K562 (cell line): ENCODE measurements at regions not wholly inside any gene's neighbourhood (a gene's known extent, or its start where the extent isn't known, plus 50 kb on each side); places are given as distances from the start of the nearest gene placed in this dataset.

Experiments
- ATAC-seq: fragments of 200-7000 bp; cut with Tn5 transposase; 3 replicates; pipeline ENCODE4 v1.9.1; 2020; ENCODE audit warnings: moderate library complexity
- BruUV-seq: library from RNA; stranded (reverse); fragments of 400-500 nt; replicated peaks from 2 replicates; lab custom pipeline; 2021; lab: Mats Ljungman, UMichigan
- CTCF ChIA-PET: fragments of 300-600 bp; formaldehyde crosslinking; extraction: SDS; loops from one replicate; lab custom pipeline; 2021; ENCODE audit warnings: low intra/inter-chr PET ratio; lab: Yijun Ruan, JAX
- POLR2A ChIA-PET: fragments of 300-600, 350-650 bp; sonication (Branson Sonifier 250); formaldehyde crosslinking; extraction: SDS; loops from one replicate; lab custom pipeline; 2021; ENCODE audit warnings: antibody characterized with exemption, inconsistent platforms; lab: Yijun Ruan, JAX
- DNase-seq, 4 experiments: peaks; one replicate each; pipeline versions ENCODE4 v3.0.0 to v3.0.0-alpha.2; 2011 to 2018; ENCODE audit warnings: low spot score in 3 of 4, mixed read lengths in 3 of 4; ENCODE audit errors: extremely low read depth in 1 of 4
- FAIRE-seq: peaks from 2 replicates; lab custom pipeline; 2011; peaks lifted over from hg19 to GRCh38; lab: Jason Lieb, UNC
- H2AFZ ChIP-seq: 2 replicates; pipeline ENCODE4 v1.6.0; 2011; ENCODE audit warnings: low read depth, low read length, control low read depth, inconsistent platforms
- H3K27ac ChIP-seq: fragments of 200-600 bp; 3 replicates; pipeline ENCODE4 v1.8.0; 2011; ENCODE audit warnings: low read depth, mild to moderate bottlenecking, control low read depth, inconsistent platforms, low read length, moderate library complexity, mixed read lengths; ENCODE audit errors: extremely low read depth
- H3K27me3 ChIP-seq, 2 experiments: fragments of 300-600 bp in 1 of 2; 2 replicates in 1 of 2; 3 replicates in 1 of 2; pipeline versions ENCODE4 v1.6.0 to v1.8.0; 2011; ENCODE audit warnings: inconsistent platforms in 2 of 2, low read length in 2 of 2, mild to moderate bottlenecking in 1 of 2, mixed read lengths in 1 of 2, moderate library complexity in 1 of 2; ENCODE audit not compliant: control insufficient read depth in 2 of 2, insufficient read depth in 2 of 2
- H3K36me3 ChIP-seq: fragments of 300-600 bp; 3 replicates; pipeline ENCODE4 v1.8.0; 2011; ENCODE audit warnings: mild to moderate bottlenecking, low read length, inconsistent platforms; ENCODE audit not compliant: control insufficient read depth, insufficient read depth
- H3K4me1 ChIP-seq, 2 experiments: fragments of 200-600 bp in 1 of 2; replicated peaks in 1 of 2; 2 replicates in 1 of 2; 3 replicates in 1 of 2; pipeline versions ENCODE4 v1.5.1 to v1.8.0; 2011; ENCODE audit warnings: inconsistent platforms in 2 of 2, low read length in 2 of 2, mild to moderate bottlenecking in 1 of 2, mixed read lengths in 1 of 2, moderate library complexity in 1 of 2; ENCODE audit not compliant: control insufficient read depth in 2 of 2, insufficient read depth in 2 of 2
- H3K4me2 ChIP-seq: 2 replicates; pipeline ENCODE4 v1.6.1; 2011; ENCODE audit warnings: low read length, control low read depth, inconsistent platforms, mixed read lengths; ENCODE audit not compliant: insufficient read depth
- H3K4me3 ChIP-seq: fragments of 200-600 bp; sonication (generic), shearing (Covaris generic); 2 replicates; pipeline ENCODE4 v1.5.1; 2016; ENCODE audit warnings: control low read depth, inconsistent platforms
- H3K79me2 ChIP-seq: fragments of 200-600 bp; 3 replicates; pipeline ENCODE4 v1.8.0; 2011; ENCODE audit warnings: low read length, inconsistent platforms; ENCODE audit not compliant: control insufficient read depth, insufficient read depth
- H3K9ac ChIP-seq, 2 experiments: 2 replicates each; pipeline versions ENCODE4 v1.6.0 to v1.6.1; 2011; ENCODE audit warnings: low read depth in 2 of 2, low read length in 2 of 2, control low read depth in 1 of 2, inconsistent platforms in 1 of 2, mild to moderate bottlenecking in 1 of 2, mixed read lengths in 1 of 2; ENCODE audit not compliant: insufficient read depth in 1 of 2
- H3K9me1 ChIP-seq: one replicate; pipeline ENCODE4 v1.6.0; 2011; ENCODE audit warnings: inconsistent platforms, mild to moderate bottlenecking, low read length, moderate library complexity; ENCODE audit not compliant: control insufficient read depth, insufficient read depth
- H3K9me3 ChIP-seq: replicated peaks from 2 replicates; pipeline ENCODE4 v1.5.1; 2011; ENCODE audit warnings: low read depth, low read length, inconsistent platforms; ENCODE audit not compliant: control insufficient read depth, insufficient read depth
- H4K20me1 ChIP-seq: replicated peaks from 2 replicates; pipeline ENCODE4 v1.6.1; 2011; ENCODE audit warnings: low read length, inconsistent platforms, mixed read lengths; ENCODE audit not compliant: control insufficient read depth, insufficient read depth
- SMARCC2 ChIP-seq: fragments of 450-650 bp; IDR thresholded peaks from 2 replicates; pipeline ENCODE4 v1.6.1; 2017; ENCODE audit warnings: antibody characterized with exemption, moderate library complexity, mild to moderate bottlenecking, low read depth
- TAL1 ChIP-seq: fragments of 450-650 bp; IDR thresholded peaks from 2 replicates; pipeline ENCODE4 v1.6.1; 2016; ENCODE audit warnings: mild to moderate bottlenecking
- ZNF778 ChIP-seq: fragments of 450-650 bp; formaldehyde crosslinking; IDR thresholded peaks from 2 replicates; pipeline ENCODE4 v1.4.0; 2020; ENCODE audit warnings: mild to moderate bottlenecking, moderate library complexity
- WGBS: fragments of 100-300 bp; shearing (Covaris generic); methylation state at CpG from one replicate; pipeline ENCODE4 v1.1.6; 2016; ENCODE audit warnings: low coverage, mixed read lengths; ENCODE audit not compliant: insufficient coverage; ENCODE audit errors: missing lambda C conversion rate; 5-methylcytosine and 5-hydroxymethylcytosine counted together
- in situ Hi-C: fragments of 300-500 bp; cut with MboI; formaldehyde crosslinking; loops from 4 replicates; pipeline ENCODE4 v1.15.0; 2018; ENCODE audit warnings: inconsistent platforms, mixed read lengths
- intact Hi-C: fragments of 100-400 bp; cut with micrococcal nuclease; formaldehyde crosslinking; loops from 2 replicates; pipeline ENCODE4 v1.14.2; 2022
- TF ChIP-seq, protein P1 (sequence below): fragments of 450-650 bp; formaldehyde crosslinking; conservative IDR thresholded peaks from 2 replicates; pipeline ENCODE4 v1.4.0; 2022; ENCODE audit warnings: mild to moderate bottlenecking, missing genetic modification characterization

DNA sequence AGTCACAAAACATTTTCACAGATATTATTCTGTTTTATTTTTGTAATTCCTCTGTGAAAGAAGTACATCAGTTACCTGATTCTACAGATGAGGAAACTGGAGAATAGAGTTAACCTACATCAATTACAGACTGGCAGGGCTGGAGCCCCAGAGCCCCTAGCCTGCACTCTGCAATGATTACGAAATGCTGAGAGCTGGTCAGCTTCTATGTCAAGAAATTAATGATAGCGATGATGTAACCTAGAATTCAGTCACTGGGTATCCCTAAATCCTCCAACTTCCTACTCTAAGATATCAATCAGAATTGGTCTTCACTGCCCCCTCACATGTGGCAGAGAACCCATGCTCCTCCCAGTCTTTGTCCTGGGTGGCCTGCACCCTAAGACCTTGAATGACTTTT is 273.5 kb upstream of the PLET1 start (continued):
- TF ChIP-seq, protein P1, sequence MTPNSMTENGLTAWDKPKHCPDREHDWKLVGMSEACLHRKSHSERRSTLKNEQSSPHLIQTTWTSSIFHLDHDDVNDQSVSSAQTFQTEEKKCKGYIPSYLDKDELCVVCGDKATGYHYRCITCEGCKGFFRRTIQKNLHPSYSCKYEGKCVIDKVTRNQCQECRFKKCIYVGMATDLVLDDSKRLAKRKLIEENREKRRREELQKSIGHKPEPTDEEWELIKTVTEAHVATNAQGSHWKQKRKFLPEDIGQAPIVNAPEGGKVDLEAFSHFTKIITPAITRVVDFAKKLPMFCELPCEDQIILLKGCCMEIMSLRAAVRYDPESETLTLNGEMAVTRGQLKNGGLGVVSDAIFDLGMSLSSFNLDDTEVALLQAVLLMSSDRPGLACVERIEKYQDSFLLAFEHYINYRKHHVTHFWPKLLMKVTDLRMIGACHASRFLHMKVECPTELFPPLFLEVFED (CRISPR knock-in tag), result no peak
- TF ChIP-seq SMARCC2 (no peak), ZNF778 (no peak)

DNA sequence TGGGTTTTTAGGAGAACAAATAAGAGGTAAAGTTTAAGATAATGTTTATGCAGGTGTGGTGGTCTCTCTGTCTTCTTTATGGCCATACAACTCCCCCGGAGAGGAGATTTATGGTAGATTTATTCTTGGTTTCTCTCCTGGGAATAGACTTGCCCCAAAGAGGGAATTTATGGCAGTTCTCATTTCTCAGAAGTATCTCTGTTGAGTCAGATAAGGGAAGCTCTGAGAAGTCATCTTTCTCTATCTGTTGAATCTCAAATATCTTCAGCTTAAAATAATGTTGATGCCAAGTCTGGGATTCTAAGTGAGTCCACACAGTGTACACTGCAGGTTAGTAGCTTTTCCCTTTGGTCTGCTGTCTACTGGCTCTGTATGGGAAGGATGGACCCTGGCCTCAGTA is 276.4 kb upstream of the PLET1 start:
- FAIRE-seq, result no peak
- Histone ChIP-seq H3K27me3 (no peaks in the 10 kb centered on the region), H3K79me2 (no peaks in the 10 kb centered on the region)

More for the DNA sequence above, 276.4 kb upstream of the PLET1 start:
- 0% methylated on average over 1 of the region's 1 CpG for WGBS
- no TSS peak for BruUV-seq
- no peak overlapping the region for H3K4me2 ChIP-seq
- H3K36me3 ChIP-seq, result no peaks in the 10 kb centered on the region
- H3K4me1 ChIP-seq, result no peaks in the 10 kb centered on the region
- no peak for TF ChIP-seq TAL1
- ATAC-seq, result no peak
- POLR2A ChIA-PET, result no interaction called here
- DNase-seq, result no peak
- no peak overlapping the region for H2AFZ ChIP-seq
- CTCF ChIA-PET, result no interaction called here
- no peak overlapping the region for H3K27ac ChIP-seq
- intact Hi-C loops, result no loop called here
- no peaks in the 10 kb centered on the region for H3K9me3 ChIP-seq
- no peaks in the 10 kb centered on the region for H3K9me1 ChIP-seq
- H3K4me3 ChIP-seq, result no peak overlapping the region
- in situ Hi-C loops, result no loop called here
- H4K20me1 ChIP-seq, result no peaks in the 10 kb centered on the region; the same call in 1 of the 2 replicates
- no peak overlapping the region for H3K9ac ChIP-seq
